WERI-Rb-1 (cell line): ENCODE measurements at regions not wholly inside any gene's neighbourhood (a gene's known extent, or its start where the extent isn't known, plus 50 kb on each side); places are given as distances from the start of the nearest gene placed in this dataset.
"Not testable (repeated sequence)": the region's sequence is repeated elsewhere in the genome, so short reads cannot be mapped to it uniquely, and the experiment has no call there.

ENCODE experiments used
- DNase-seq: peaks from one replicate; pipeline ENCODE4 v3.0.0-alpha.2; 2020
- H3K27ac ChIP-seq: fragments of 250-450 bp; sonication (Bioruptor Pico); 2 replicates; pipeline ENCODE4 v1.5.1; 2020; ENCODE audit warnings: mild to moderate bottlenecking, moderate library complexity
- H3K27me3 ChIP-seq: fragments of 250-450 bp; sonication (Bioruptor Pico); 2 replicates; pipeline ENCODE4 v1.5.1; 2021; ENCODE audit warnings: mild to moderate bottlenecking, low read depth, moderate library complexity; ENCODE audit not compliant: insufficient read depth, severe bottlenecking
- H3K36me3 ChIP-seq: fragments of 250-450 bp; sonication (Bioruptor Pico); 2 replicates; pipeline ENCODE4 v1.5.1; 2020; ENCODE audit warnings: mild to moderate bottlenecking, moderate library complexity
- H3K4me3 ChIP-seq: 2 replicates; pipeline ENCODE4 v1.5.1; 2011; ENCODE audit warnings: low read depth, mild to moderate bottlenecking, control low read depth, low read length
- H3K9me3 ChIP-seq: fragments of 250-450 bp; sonication (Bioruptor Pico); 2 replicates; pipeline ENCODE4 v1.5.1; 2021; ENCODE audit warnings: mild to moderate bottlenecking, moderate library complexity; ENCODE audit not compliant: severe bottlenecking
- CTCF ChIP-seq: IDR thresholded peaks from 2 replicates; pipeline ENCODE4 v1.5.1; 2011; ENCODE audit warnings: low read depth, mild to moderate bottlenecking, control low read depth, inconsistent platforms, low read length

- Histone ChIP-seq H3K27ac (no peak overlapping the region), H3K4me3 (no peak overlapping the region), H3K36me3 (no peaks in the 10 kb centered on the region), H3K27me3 (no peaks in the 10 kb centered on the region), H3K9me3 (no peaks in the 10 kb centered on the region)
- DNase-seq = no peak
- TF ChIP-seq CTCF = no peak
Measured at GRCh38 chr5:9728261-9728660, 98.1 kb upstream of the TAS2R1 start.

- H3K4me3 ChIP-seq = no peak overlapping the region
- DNase-seq = no peak
- TF ChIP-seq CTCF = no peak
- no peak overlapping the region for H3K27ac ChIP-seq
- H3K9me3 ChIP-seq = no peaks in the 10 kb centered on the region
- no peaks in the 10 kb centered on the region for H3K27me3 ChIP-seq
- H3K36me3 ChIP-seq = no peaks in the 10 kb centered on the region
Measured at GRCh38 chr5:9726931-9727330, 96.8 kb upstream of the TAS2R1 start.

- not testable (repeated sequence) for DNase-seq, H3K36me3 ChIP-seq, H3K27ac ChIP-seq, H3K9me3 ChIP-seq, H3K4me3 ChIP-seq, H3K27me3 ChIP-seq
Measured at GRCh38 chr5:9725265-9725664, 95.1 kb upstream of the TAS2R1 start.

- H3K9me3 ChIP-seq = no peaks in the 10 kb centered on the region
- no peak for DNase-seq
- no peak for TF ChIP-seq CTCF
- no peaks in the 10 kb centered on the region for H3K36me3 ChIP-seq
- H3K27me3 ChIP-seq = no peaks in the 10 kb centered on the region
- no peak overlapping the region for H3K27ac ChIP-seq
- H3K4me3 ChIP-seq = no peak overlapping the region
Measured at GRCh38 chr5:9724707-9725106, 94.6 kb upstream of the TAS2R1 start.

- Histone ChIP-seq H3K36me3 (no peaks in the 10 kb centered on the region), H3K9me3 (no peaks in the 10 kb centered on the region), H3K27ac (no peak overlapping the region), H3K4me3 (no peak overlapping the region), H3K27me3 (no peaks in the 10 kb centered on the region)
- no peak for TF ChIP-seq CTCF
- no peak for DNase-seq
Measured at GRCh38 chr5:9722601-9723180, 92.5 kb upstream of the TAS2R1 start.

GRCh38 chr5:9721161-9721560 lies 91.0 kb upstream of the TAS2R1 start:
- no peaks in the 10 kb centered on the region for H3K27me3 ChIP-seq
- H3K4me3 ChIP-seq = no peak overlapping the region
- no peaks in the 10 kb centered on the region for H3K36me3 ChIP-seq
- no peak for DNase-seq
- no peaks in the 10 kb centered on the region for H3K9me3 ChIP-seq
- no peak overlapping the region for H3K27ac ChIP-seq
- no peak for TF ChIP-seq CTCF
